Neural crest cell (in vitro differentiated cells): ENCODE measurements at regions not wholly inside any gene's neighbourhood (a gene's known extent, or its start where the extent isn't known, plus 50 kb on each side); places are given as distances from the start of the nearest gene placed in this dataset.
"Not testable (repeated sequence)": the region's sequence is repeated elsewhere in the genome, so short reads cannot be mapped to it uniquely, and the experiment has no call there.

ENCODE experiments used
- DNase-seq: peaks from one replicate; pipeline ENCODE4 v3.0.0; 2021; ENCODE audit warnings: low read depth, mixed read lengths, low spot score
- H3K27ac Mint-ChIP-seq: one replicate; pipeline ENCODE4 v1.8.0; 2021; ENCODE audit warnings: mild to moderate bottlenecking, mixed read lengths; ENCODE audit not compliant: unreplicated experiment
- H3K27me3 Mint-ChIP-seq: 2 replicates; pipeline ENCODE4 v1.8.0; 2021; ENCODE audit warnings: low read depth, mild to moderate bottlenecking, mixed read lengths
- H3K36me3 Mint-ChIP-seq: 2 replicates; pipeline ENCODE4 v1.8.0; 2021; ENCODE audit warnings: low read depth, mild to moderate bottlenecking, mixed read lengths
- H3K4me1 Mint-ChIP-seq: 2 replicates; pipeline ENCODE4 v1.8.0; 2021; ENCODE audit warnings: mixed read lengths
- H3K4me3 Mint-ChIP-seq: one replicate; pipeline ENCODE4 v1.8.0; 2021; ENCODE audit warnings: mild to moderate bottlenecking, mixed read lengths
- H3K9me3 Mint-ChIP-seq: 2 replicates; pipeline ENCODE4 v1.8.0; 2021; ENCODE audit warnings: mixed read lengths
- TF ChIP-seq, protein P1 (sequence below): fragments of 200-600 bp; sonication (generic); conservative IDR thresholded peaks from 2 replicates; pipeline ENCODE4 v1.5.0; 2021; ENCODE audit warnings: antibody characterized with exemption, mild to moderate bottlenecking

DNA sequence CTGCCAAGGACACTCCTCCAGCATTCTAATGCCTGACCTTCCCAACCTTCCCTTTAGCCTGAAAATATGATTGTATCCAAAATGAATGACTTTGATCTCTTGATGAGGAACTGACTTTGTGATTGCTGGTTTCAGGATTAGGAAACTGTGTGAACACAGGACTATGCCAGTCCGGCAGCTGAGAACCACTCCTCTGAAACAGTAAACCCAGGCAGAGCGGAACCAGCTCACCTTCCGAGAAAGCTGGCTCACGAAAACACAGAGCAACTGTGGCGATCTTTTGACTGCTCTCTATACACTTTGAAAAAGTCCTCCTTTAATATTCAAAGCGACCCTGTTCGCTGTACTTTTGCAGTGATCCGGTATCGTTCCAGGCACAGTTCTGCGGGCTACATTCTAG, 258.8 kb upstream of the IRS2 start:
- Mint-ChIP-seq H3K27me3 (peaks cover 11% of the 10 kb centered on the region), H3K9me3 (peaks cover 6% of the 10 kb centered on the region), H3K36me3 (peaks cover 3% of the 10 kb centered on the region), H3K27ac (no peak overlapping the region), H3K4me3 (no peak overlapping the region), H3K4me1 (peaks cover 12% of the 10 kb centered on the region)
- TF ChIP-seq, protein P1, sequence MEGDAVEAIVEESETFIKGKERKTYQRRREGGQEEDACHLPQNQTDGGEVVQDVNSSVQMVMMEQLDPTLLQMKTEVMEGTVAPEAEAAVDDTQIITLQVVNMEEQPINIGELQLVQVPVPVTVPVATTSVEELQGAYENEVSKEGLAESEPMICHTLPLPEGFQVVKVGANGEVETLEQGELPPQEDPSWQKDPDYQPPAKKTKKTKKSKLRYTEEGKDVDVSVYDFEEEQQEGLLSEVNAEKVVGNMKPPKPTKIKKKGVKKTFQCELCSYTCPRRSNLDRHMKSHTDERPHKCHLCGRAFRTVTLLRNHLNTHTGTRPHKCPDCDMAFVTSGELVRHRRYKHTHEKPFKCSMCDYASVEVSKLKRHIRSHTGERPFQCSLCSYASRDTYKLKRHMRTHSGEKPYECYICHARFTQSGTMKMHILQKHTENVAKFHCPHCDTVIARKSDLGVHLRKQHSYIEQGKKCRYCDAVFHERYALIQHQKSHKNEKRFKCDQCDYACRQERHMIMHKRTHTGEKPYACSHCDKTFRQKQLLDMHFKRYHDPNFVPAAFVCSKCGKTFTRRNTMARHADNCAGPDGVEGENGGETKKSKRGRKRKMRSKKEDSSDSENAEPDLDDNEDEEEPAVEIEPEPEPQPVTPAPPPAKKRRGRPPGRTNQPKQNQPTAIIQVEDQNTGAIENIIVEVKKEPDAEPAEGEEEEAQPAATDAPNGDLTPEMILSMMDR = no peak
- DNase-seq = no peak

DNA sequence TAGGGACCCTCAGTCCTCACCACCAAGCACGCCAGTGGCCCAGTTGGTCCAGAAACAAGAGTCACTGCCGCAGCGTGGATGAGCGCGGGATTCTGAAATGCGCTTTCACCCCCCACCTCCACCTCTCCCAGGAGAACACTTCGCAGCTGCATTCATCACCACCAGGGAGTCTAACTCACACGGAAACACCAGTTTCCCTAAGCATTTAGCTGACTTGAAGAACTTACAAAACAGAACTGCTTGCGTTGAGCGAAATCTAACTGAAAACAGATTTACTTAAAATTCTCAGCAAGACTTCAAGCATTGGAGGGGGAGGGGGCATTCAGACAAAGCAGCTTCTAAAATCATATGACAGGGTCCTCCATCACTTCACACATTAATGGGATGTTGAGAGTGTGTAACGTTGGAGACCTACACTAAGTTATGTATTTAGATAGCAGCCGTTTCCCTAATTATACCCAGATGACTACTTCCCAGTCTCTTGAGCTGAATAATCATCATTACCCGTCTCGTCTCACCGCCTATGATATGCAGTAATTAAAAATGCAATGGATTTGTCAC, 258.2 kb upstream of the IRS2 start:
- H3K4me1 Mint-ChIP-seq = peaks cover 12% of the 10 kb centered on the region
- H3K4me3 Mint-ChIP-seq = no peak overlapping the region
- peaks cover 11% of the 10 kb centered on the region for H3K27me3 Mint-ChIP-seq
- no peak for DNase-seq
- H3K9me3 Mint-ChIP-seq = peaks cover 6% of the 10 kb centered on the region
- TF ChIP-seq, protein P1 = no peak
- peaks cover 3% of the 10 kb centered on the region for H3K36me3 Mint-ChIP-seq
- H3K27ac Mint-ChIP-seq = no peak overlapping the region

DNA sequence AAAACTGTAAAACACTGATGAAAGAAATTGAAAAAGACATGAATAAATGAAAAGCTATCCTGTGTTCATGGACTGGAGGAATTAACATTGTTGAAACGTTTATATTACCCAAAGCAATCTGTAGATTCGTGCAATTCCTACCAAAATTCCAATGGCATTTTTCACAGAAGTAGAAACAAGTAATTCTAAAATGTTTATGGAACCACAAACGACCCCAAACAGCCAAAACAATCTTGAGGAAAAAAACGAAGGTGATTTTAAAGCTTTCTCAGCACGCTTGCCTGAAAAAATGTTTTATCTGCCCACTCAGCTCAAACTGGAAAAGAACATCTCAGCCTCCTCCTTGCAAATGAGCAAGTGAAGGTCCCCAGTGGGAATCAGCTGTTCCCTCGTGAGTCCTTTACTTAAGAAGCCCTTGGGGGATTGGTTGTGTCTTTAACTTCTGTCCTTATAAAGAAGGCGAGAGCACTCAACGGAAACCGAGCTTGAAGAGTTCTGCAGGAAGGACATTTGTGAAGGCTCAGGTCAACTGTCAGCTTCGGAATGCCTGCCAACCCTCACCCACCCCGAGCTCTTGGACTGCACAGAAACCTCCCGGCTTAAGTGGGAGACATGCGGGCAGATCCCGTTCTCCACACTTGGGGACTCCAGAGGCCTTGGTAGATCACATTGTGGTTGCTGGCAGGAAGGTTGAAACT, 256.0 kb upstream of the IRS2 start:
- Mint-ChIP-seq H3K27me3 (peaks cover 9% of the 10 kb centered on the region), H3K36me3 (no peaks in the 10 kb centered on the region), H3K9me3 (no peaks in the 10 kb centered on the region), H3K27ac (no peak overlapping the region), H3K4me3 (no peak overlapping the region), H3K4me1 (peaks cover 8% of the 10 kb centered on the region)
- TF ChIP-seq, protein P1 = no peak
- no peak for DNase-seq

DNA sequence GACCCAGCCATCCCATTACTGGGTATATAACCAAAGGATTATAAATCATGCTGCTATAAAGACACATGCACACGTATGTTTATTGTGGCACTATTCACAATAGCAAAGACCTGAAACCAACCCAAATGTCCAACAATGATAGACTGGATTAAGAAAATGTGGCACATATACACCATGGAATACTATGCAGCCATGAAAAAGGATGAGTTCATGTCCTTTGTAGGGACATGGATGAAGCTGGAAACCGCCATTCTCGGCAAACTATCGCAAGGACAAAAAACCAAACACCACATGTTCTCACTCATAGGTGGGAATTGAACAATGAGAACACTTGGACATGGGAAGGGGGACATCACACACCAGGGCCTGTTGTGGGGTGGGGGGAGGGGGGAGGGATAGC, 255.3 kb upstream of the IRS2 start:
- not testable (repeated sequence) for H3K36me3 Mint-ChIP-seq, H3K27me3 Mint-ChIP-seq, H3K4me3 Mint-ChIP-seq, H3K27ac Mint-ChIP-seq, H3K9me3 Mint-ChIP-seq, DNase-seq, H3K4me1 Mint-ChIP-seq

DNA sequence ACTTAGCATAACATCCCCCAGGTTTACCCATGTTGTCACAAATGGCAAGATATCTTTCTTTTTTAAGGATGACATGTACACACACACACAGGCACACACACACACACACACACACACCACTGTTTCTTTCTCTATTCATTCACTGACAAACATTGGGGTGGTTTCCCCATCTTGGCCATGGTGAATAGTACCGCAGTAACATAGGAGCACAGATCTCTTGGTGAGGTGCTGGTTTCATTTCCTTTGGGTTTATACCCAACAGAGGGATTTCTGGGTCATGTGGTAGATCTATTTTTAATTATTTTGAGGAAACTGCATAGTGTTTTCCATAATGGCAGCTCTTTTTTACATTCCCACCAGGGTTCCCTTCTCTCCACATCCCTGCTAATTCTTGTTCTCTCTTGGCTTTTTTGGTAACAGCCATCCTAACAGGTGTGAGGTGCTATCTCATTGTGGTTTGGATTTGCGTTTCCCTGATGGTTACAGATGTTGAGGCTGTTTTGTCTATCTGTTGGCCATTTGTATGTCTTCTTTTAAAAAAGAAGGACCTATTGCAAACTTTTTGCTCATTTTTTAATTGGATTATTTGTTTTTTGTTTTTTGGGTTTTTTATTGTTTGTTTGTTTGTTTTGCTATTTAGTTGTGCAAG, 251.7 kb upstream of the IRS2 start:
- Mint-ChIP-seq H3K27me3 (no peaks in the 10 kb centered on the region), H3K27ac (no peak overlapping the region), H3K36me3 (no peaks in the 10 kb centered on the region), H3K9me3 (no peaks in the 10 kb centered on the region), H3K4me1 (peaks cover 4% of the 10 kb centered on the region), H3K4me3 (no peak overlapping the region)
- no peak for DNase-seq
- TF ChIP-seq, protein P1 = no peak

DNA sequence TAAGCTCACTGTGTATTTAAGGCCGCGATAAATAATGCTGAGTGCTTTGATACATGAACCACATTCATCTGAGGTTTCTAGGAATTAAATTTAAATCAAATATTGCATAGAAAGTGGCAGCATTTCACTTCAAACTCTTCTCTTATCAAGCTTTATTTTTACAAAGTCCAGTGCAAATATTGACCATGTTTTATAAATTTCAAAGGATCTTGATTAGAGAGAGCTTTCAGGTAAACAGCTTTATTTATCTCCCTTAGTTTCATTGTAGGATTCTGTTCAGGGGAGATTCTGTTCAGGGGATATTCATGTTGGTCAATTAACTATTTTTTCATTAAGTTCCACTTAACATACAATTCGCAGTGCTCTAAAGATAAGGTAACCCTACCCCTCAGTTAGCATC, 249.7 kb upstream of the IRS2 start:
- TF ChIP-seq, protein P1 = no peak
- no peak overlapping the region for H3K4me3 Mint-ChIP-seq
- no peaks in the 10 kb centered on the region for H3K9me3 Mint-ChIP-seq
- no peaks in the 10 kb centered on the region for H3K36me3 Mint-ChIP-seq
- no peaks in the 10 kb centered on the region for H3K27me3 Mint-ChIP-seq
- H3K27ac Mint-ChIP-seq = no peak overlapping the region
- no peak for DNase-seq
- peaks cover 4% of the 10 kb centered on the region for H3K4me1 Mint-ChIP-seq
